ENCODE measurements at regions not wholly inside any gene's neighbourhood (a gene's known extent, or its start where the extent isn't known, plus 50 kb on each side); places are given as distances from the start of the nearest gene placed in this dataset.

- no peaks in the 10 kb centered on the region for H3K4me1 Mint-ChIP-seq
- H3K36me3 Mint-ChIP-seq = no peaks in the 10 kb centered on the region
- H3K27me3 Mint-ChIP-seq = no peaks in the 10 kb centered on the region
- no peaks in the 10 kb centered on the region for H3K9me3 Mint-ChIP-seq
- no peak overlapping the region for H3K27ac Mint-ChIP-seq
- H3K4me3 Mint-ChIP-seq = no peak overlapping the region
Observed at GRCh38 chr1:80807981-80808380, 992.8 kb upstream of the ADGRL2 start.

DNA sequence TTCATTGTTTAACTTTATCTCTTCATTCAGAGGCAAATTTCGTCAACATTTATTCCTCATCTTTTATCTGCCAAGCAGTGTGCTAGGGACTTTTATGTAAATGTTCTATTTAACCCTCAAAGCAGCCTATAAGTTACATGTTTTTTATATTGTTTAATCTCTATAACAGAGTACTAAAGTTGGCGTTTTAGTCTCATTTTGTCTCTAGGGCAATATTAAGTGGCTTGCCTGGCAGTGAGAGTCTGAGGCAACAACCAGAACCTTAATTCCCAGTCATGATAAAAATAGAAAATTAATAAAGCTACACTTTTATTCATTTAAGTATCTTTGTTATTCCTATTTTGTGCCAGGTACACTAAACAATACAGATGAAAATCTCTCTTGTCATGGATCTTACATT, 994.3 kb upstream of the ADGRL2 start:
- no peaks in the 10 kb centered on the region for H3K27me3 Mint-ChIP-seq
- no peaks in the 10 kb centered on the region for H3K36me3 Mint-ChIP-seq
- H3K27ac Mint-ChIP-seq = no peak overlapping the region
- no peaks in the 10 kb centered on the region for H3K4me1 Mint-ChIP-seq
- no peaks in the 10 kb centered on the region for H3K9me3 Mint-ChIP-seq
- no peak overlapping the region for H3K4me3 Mint-ChIP-seq

DNA sequence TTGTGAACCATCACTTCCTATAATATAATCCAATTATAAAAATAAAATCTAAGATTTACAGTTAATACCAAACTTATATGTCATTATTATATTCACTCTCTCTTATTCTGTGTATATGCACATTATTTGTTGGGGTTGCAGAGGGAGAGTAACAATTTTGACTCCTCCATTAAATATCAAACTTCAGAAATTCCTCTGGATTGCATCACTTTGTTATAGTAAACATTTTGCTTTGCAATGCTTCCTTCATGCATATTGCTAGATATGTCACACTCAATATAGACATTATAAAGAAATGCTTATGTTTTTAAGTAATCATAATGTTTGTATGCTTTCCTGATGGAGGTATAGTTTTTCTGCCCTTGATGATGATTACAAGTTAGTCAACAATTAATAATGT, 999.0 kb upstream of the ADGRL2 start:
- Mint-ChIP-seq H3K4me1 (no peaks in the 10 kb centered on the region), H3K4me3 (no peak overlapping the region), H3K36me3 (no peaks in the 10 kb centered on the region), H3K9me3 (peaks cover 0 to 3% (median 1%) of the 10 kb centered on the region in 3 donors), H3K27ac (no peak overlapping the region), H3K27me3 (no peaks in the 10 kb centered on the region)

- H3K9me3 Mint-ChIP-seq = peaks cover 0 to 4% (median 1%) of the 10 kb centered on the region in 3 donors
- H3K4me1 Mint-ChIP-seq = no peaks in the 10 kb centered on the region
- no peak overlapping the region for H3K4me3 Mint-ChIP-seq
- H3K27me3 Mint-ChIP-seq = no peaks in the 10 kb centered on the region
- no peak overlapping the region for H3K27ac Mint-ChIP-seq
- peaks cover 2% of the 10 kb centered on the region for H3K36me3 Mint-ChIP-seq
Observed at GRCh38 chr1:80799457-80799856, 1001.3 kb upstream of the ADGRL2 start.

- Mint-ChIP-seq H3K36me3 (peaks cover 3% of the 10 kb centered on the region), H3K4me1 (no peaks in the 10 kb centered on the region), H3K4me3 (no peak overlapping the region), H3K27ac (no peak overlapping the region), H3K27me3 (no peaks in the 10 kb centered on the region), H3K9me3 (no peaks in the 10 kb centered on the region)
Observed at GRCh38 chr1:80779275-80779674, 1021.5 kb upstream of the ADGRL2 start.

DNA sequence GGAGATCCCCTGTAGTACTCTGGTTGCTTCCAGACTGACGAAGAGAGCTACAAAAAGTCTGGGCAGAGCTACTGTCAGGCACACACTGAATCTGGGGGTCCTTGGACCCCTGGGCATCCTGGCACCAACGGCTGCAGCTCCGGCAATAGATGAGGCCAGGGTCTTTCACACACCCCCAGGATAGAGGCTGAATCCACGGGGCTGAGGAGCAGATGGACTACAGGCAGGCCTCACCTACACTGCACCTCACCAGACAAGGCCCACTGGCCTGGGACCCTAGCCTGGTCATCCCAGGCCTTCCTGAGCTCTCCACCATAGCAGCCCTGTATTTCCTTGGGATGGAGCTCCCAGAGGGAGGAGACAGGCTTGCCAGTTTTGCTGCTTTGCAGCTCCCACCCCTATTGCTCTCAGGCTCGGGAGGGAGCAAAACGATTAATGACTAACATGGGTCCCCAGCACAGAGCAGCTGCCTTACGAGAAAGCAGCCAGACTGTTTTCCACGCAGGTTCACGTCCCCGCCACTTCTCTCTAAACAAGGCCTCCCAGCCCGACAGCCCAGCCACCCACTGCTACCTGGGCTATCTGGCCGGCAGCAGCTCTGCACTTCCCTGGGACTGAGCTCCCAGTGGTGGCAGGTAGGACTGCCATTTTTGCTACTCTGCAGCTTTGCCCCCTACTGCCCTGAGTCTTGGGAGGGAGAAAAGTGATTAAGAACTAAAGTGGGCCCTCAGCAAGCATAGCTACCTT, 1022.5 kb upstream of the ADGRL2 start:
- no peaks in the 10 kb centered on the region for H3K27me3 Mint-ChIP-seq
- no peak overlapping the region for H3K27ac Mint-ChIP-seq
- H3K4me3 Mint-ChIP-seq = no peak overlapping the region
- H3K4me1 Mint-ChIP-seq = no peaks in the 10 kb centered on the region
- peaks cover 2% of the 10 kb centered on the region for H3K36me3 Mint-ChIP-seq
- H3K9me3 Mint-ChIP-seq = no peaks in the 10 kb centered on the region

DNA sequence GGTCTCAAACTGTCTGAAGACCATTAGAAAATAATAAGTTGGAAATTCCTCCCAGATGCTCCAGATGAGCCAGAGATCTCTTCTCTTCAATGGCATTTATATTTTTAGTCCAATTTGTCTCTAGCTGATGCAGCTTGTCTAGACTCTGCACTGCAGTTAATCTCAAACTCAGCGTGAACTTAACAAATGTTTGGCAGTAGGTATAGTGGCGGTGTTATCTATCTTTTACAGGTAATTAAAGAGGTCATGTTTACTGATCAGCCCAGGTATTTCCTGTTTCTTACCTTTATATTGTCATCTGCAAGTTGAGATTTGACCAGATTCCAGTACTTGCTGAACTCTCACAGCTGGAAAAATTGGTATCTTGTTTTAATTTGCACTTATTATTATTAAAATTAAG, 1024.5 kb upstream of the ADGRL2 start:
- Mint-ChIP-seq H3K36me3 (no peaks in the 10 kb centered on the region), H3K4me1 (no peaks in the 10 kb centered on the region), H3K4me3 (no peak overlapping the region), H3K27me3 (no peaks in the 10 kb centered on the region), H3K9me3 (peaks cover 0 to 2% (median 0%) of the 10 kb centered on the region in 3 donors), H3K27ac (no peak overlapping the region)

GRCh38 chr1:80769208-80769750, 1031.5 kb upstream of the ADGRL2 start:
- Mint-ChIP-seq H3K9me3 (peaks cover 0 to 2% (median 0%) of the 10 kb centered on the region in 3 donors), H3K27ac (no peak overlapping the region), H3K4me1 (peaks cover 0 to 3% (median 0%) of the 10 kb centered on the region in 3 donors)

GRCh38 chr1:80767711-80768110, 1033.0 kb upstream of the ADGRL2 start:
- Mint-ChIP-seq H3K27me3 (no peaks in the 10 kb centered on the region), H3K4me3 (no peak overlapping the region), H3K27ac (no peak overlapping the region), H3K4me1 (peaks cover 0 to 4% (median 0%) of the 10 kb centered on the region in 3 donors), H3K9me3 (no peaks in the 10 kb centered on the region), H3K36me3 (no peaks in the 10 kb centered on the region)

More at GRCh38 chr1:80769208-80769750, 1031.5 kb upstream of the ADGRL2 start:
- H3K27me3 Mint-ChIP-seq = no peaks in the 10 kb centered on the region
- H3K4me3 Mint-ChIP-seq = no peak overlapping the region
- no peaks in the 10 kb centered on the region for H3K36me3 Mint-ChIP-seq

GRCh38 chr1:80759354-80759753, 1041.4 kb upstream of the ADGRL2 start:
- Mint-ChIP-seq H3K27me3 (no peaks in the 10 kb centered on the region), H3K36me3 (no peaks in the 10 kb centered on the region), H3K27ac (no peak overlapping the region), H3K9me3 (peaks cover 0 to 4% (median 0%) of the 10 kb centered on the region in 3 donors), H3K4me3 (no peak overlapping the region), H3K4me1 (peaks cover 0 to 1% (median 0%) of the 10 kb centered on the region in 3 donors)

DNA sequence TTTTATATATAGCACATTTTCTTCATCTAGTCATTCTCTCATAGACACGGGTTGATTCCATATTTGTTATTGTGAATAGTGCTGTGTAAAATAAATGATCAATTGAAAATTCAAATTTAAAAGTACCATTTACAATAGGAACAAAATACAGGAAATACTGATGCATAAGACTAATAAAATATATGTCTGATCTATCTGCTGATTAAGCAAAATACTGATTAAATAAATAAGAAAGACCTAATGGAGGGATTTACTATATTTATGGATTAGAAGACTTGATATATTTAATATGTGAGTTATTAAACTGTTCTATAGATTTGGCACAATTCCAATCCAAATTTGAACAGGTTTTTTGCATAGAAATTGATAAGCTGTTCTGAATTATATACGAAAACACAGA, 1044.8 kb upstream of the ADGRL2 start:
- Mint-ChIP-seq H3K36me3 (peaks cover 6% of the 10 kb centered on the region), H3K27me3 (no peaks in the 10 kb centered on the region), H3K27ac (no peak overlapping the region), H3K4me1 (no peaks in the 10 kb centered on the region), H3K4me3 (no peak overlapping the region), H3K9me3 (peaks cover 0 to 7% (median 4%) of the 10 kb centered on the region in 3 donors)

GRCh38 chr1:80751204-80751603, 1049.5 kb upstream of the ADGRL2 start:
- peaks cover 0 to 8% (median 8%) of the 10 kb centered on the region in 3 donors for H3K9me3 Mint-ChIP-seq

GRCh38 chr1:80731241-80731894, 1069.4 kb upstream of the ADGRL2 start:
- Mint-ChIP-seq H3K4me3 (no peak overlapping the region), H3K36me3 (no peaks in the 10 kb centered on the region), H3K4me1 (no peaks in the 10 kb centered on the region), H3K27me3 (no peaks in the 10 kb centered on the region), H3K27ac (no peak overlapping the region), H3K9me3 (peaks cover 2 to 7% (median 3%) of the 10 kb centered on the region in 3 donors)

More at GRCh38 chr1:80751204-80751603, 1049.5 kb upstream of the ADGRL2 start:
- Mint-ChIP-seq H3K27ac (no peak overlapping the region), H3K4me1 (no peaks in the 10 kb centered on the region), H3K4me3 (no peak overlapping the region), H3K27me3 (no peaks in the 10 kb centered on the region), H3K36me3 (peaks cover 9% of the 10 kb centered on the region)

DNA sequence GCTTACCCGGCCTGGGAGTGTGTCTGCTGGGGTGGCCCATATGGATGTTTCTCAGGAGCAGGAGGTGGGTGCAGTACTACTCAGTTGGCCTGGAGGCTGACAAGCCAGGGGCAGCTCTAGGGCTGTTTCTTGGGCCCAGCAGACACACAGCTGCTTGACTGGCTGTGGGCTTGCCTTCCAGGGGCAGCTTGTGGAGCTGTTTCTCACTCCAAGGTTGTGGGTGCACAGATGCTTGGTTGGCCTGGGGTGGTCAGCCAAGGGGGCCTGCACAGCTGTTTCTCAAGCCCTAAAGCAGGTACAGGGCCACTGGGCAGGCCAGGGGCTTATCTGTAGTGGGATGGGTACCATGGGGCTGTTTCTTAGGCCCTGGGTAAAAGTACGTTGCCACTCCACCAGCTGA, 1078.1 kb upstream of the ADGRL2 start:
- peaks cover 0 to 2% (median 1%) of the 10 kb centered on the region in 3 donors for H3K9me3 Mint-ChIP-seq
- no peaks in the 10 kb centered on the region for H3K4me1 Mint-ChIP-seq
- no peaks in the 10 kb centered on the region for H3K36me3 Mint-ChIP-seq
- H3K27ac Mint-ChIP-seq = no peak overlapping the region
- H3K27me3 Mint-ChIP-seq = no peaks in the 10 kb centered on the region
- no peak overlapping the region for H3K4me3 Mint-ChIP-seq

DNA sequence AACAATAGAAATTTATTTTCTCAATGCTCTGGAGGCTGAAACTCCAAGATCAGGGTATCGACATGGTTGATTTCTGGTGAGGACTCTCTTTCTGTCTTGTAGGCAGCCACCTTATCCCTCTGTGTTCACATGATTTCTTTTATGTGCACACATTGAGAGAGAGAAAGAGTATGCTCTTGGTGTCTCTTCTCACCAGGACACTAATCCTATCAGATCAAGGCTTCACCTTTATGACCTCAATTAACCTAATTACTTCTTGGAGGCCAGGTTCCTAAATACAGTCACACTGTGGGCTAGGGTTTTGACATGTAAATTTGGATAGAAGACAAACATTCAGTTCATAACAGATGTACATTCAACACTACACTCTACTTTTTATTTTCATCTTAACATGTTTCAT, 1094.2 kb upstream of the ADGRL2 start:
- Mint-ChIP-seq H3K36me3 (no peaks in the 10 kb centered on the region), H3K9me3 (peaks cover 0 to 4% (median 0%) of the 10 kb centered on the region in 3 donors), H3K27me3 (no peaks in the 10 kb centered on the region), H3K27ac (no peak overlapping the region), H3K4me3 (no peak overlapping the region), H3K4me1 (no peaks in the 10 kb centered on the region)
